Left kidney (tissue), 1 donor: ENCODE measurements at regions not wholly inside any gene's neighbourhood (a gene's known extent, or its start where the extent isn't known, plus 50 kb on each side); places are given as distances from the start of the nearest gene placed in this dataset.
"Not testable (repeated sequence)": the region's sequence is repeated elsewhere in the genome, so short reads cannot be mapped to it uniquely, and the experiment has no call there.

Experiments used
- DNase-seq: peaks from one replicate; pipeline ENCODE4 v3.0.0-alpha.2; 2013

DNA sequence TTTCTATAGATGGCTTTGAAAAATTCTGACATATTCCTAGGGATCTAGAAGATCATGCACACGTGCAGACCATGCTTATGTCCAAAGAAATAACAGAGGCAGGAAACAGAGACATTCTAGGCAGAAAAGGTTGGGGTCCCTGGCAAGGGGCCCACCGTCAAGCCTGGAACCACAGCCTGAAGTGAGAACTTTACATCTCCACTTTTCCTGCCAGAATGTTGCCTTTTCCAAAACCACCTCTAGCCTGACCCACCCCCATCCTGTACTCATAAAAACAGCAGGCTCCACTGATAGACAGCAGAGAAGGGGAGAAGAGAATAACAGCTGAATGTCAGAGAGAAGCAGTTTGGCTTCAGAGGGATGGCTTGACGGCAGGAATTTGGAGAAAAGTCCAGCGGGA lies 257.3 kb upstream of the NT5E start:
- DNase-seq: no peak

DNA sequence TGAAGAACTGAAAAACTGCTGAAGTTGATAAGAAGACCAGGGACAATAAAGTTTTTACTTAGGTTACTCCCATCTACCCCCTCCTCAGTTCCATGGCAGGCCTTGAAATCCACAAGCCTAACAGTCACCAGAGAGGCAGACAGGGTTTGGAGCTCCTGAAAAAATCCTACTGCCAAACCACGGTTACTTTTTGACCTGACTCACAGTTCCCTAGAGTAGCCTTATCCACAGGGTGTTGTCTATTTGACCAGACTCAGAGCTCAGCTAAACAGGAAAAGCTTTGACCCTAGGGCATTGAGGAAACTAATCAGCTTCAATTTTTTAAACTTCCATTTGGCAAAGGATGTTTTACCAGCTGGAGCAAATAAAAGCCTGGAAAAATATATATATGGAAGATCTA lies 257.7 kb upstream of the NT5E start:
- no peak for DNase-seq

DNA sequence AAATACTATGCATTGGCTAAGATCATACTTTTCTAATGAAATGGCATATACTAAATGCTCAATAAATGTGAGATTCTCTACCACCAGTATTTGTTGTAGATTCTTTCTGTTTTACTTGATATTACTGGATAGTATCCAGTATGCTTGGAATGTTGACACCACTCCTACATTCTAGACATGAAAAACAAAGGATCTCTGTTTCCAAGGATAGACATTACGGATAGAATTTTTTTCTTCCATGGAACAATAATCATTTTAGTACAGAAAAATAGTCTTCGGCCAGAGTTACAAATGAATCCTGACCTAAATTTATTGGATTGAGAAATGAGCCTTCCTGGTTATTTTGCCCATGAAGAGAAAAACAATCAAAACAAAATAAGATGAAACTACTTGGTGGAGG lies 258.2 kb upstream of the NT5E start:
- DNase-seq: no peak

DNA sequence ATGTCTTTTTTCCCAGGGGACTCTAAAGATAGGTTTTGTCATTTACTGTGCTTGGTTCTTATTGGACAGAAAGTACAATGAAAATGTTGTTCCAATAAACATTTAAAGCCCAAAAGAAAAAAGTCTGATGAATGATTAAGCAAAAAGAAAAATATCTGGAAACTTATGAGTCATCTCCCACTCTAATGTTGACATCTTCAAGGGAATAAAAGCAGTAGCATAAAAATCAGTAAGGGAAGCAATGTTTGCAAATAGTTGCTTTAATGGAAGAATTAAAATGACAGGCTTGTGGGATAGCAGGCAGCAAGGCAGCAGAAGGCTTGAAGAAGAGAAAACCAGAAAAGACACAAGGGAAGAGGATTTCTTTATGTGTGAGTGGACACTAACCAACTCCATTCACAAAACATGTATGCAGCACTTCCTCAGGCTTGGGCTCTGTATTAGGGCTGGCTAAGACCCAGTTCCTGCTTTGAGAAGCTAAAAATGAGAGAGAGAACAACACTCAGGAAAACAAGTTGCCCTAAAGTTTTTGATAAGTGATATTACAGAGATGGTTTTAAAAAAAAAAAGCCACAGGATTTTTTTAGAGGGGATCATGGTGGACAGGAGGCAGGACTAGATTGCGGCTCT lies 263.2 kb upstream of the NT5E start:
- no peak for DNase-seq

DNA sequence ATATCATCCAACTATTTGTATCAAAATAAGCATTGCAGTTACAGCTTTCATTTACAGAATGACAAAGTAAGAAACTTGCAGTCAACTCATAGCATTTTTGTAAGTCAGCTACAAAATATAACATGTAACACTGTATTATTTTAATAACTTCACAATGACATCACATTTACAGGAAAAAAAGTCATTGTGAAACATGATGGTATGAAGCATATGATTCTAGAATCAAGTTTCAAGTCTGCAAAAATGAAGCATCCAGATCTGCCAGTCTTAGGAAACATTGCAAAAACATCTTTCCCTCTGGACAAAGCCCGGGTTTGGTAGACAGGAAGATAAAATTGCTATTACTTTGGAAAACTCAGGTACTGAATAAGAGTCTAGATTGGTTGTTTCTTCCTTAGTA lies 263.9 kb upstream of the NT5E start:
- no peak for DNase-seq

DNA sequence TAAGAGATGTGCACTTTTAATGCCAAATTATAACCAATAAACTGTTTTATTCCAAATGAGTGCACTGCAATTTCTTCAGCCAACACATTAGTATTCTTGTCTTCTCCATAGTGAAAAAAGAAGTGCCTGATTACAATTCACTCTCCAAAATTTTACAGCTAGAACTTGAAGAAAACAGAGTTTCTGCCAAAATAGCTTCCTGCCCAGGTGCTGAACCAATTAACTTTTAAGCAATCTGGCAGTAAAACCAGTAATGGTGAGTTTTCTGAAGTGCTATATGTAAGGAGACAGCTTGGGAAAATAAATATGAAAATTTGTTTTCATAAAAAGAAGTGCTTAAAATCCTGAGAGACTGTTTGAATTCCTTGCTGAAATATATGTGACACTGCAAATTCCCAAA lies 266.0 kb upstream of the NT5E start:
- DNase-seq: no peak

DNA sequence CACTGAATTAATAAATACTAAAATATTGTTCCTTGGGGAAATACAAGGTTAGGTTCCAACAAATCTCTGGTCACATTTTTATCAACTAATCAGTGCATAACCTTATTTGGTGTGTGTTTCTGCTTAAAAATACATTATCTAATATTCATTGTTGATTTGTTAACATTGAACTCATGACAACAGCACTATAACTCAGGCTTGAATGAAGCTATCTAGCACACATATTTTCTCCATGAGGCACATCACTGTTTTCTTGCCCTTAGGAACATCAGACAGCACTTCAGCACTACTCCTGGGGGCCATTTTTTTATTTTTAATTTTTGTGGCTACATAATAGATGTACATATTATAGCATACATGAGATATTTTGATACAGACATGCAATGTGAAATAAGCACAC lies 277.2 kb upstream of the NT5E start:
- DNase-seq: no peak

DNA sequence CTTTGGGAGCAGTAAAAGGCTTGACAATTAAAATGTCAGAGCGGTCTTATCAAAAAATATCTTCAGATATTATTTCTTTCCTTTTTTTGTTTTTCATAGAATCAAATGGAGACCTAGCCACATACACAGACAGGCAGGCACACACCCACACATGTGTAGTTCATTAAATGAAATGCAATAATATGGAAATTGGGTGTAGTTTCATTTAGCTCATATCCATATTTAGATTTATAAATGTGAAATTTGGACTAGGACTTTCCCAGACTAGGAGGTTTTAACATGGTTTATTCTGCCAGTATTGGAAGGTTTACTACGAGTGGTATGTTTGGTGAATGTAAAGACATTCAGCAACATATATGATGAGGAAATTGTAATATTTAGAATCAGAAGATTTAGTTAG lies 277.7 kb upstream of the NT5E start:
- no peak for DNase-seq

DNA sequence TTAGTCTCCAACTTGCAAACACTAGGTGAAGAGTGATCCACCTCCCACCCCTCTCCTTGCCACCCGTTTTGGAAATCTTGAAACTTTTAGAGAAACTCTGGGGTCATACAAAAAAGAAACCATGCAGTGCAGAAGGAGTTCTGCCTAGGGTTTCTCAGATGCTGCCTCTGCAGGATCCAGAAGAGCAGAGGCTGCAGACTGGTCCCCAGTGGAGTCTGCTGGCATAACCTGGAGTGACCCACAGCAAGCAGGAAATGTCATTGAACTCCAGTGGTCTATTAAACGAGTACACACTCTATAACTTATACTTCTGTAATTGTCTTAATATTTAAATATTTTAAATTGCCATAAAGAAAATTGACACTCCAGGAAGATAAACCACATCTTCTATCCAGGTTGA lies 280.7 kb upstream of the NT5E start:
- DNase-seq: no peak

DNA sequence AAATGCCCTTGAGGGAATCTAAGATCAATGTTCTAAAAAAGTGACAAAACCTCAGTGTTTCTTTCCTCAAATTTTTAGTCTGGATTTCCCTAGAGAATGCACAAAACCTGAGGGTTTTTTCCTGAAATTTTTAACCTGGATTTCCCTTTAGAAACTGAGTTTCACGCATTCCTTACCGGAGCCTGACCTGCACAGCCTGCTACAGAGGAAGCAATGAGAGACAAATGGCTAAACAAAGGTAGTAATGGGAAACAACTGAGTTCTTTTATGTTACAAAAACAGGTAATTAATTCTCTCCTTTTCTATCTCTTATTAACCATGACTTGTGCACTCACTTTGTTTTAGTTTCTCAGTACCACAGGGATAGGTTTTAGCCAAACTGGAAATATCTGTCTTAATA lies 281.7 kb upstream of the NT5E start:
- DNase-seq: no peak

DNA sequence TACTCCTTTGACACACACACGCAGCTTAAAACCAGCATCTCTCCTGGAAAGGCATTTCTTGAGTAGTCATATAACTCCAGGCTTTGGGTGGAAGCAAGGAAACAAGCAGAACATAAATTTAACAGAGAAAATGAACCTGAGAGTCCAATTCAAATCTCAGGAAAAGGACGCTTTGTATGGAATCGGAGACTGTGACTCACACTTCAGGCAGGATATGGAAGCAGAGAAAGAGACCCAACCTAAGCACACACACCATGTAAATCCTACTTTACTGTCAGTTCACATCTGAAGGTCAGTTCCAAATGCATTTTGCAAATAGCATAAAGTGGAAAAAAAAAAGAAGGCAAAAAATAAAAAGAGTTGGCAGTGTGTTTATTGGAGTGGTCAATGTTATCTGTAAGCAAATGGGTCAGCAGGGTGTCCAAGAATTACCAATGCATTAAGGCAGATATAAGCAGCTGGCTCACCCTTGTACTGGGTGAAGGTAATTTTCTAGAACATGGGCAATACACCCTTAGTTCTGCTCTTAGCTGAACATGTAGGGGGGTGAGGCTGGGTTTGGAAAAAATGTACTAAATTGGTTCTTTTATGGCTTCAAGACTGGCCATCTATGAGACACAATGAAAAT lies 283.7 kb upstream of the NT5E start:
- no peak for DNase-seq

DNA sequence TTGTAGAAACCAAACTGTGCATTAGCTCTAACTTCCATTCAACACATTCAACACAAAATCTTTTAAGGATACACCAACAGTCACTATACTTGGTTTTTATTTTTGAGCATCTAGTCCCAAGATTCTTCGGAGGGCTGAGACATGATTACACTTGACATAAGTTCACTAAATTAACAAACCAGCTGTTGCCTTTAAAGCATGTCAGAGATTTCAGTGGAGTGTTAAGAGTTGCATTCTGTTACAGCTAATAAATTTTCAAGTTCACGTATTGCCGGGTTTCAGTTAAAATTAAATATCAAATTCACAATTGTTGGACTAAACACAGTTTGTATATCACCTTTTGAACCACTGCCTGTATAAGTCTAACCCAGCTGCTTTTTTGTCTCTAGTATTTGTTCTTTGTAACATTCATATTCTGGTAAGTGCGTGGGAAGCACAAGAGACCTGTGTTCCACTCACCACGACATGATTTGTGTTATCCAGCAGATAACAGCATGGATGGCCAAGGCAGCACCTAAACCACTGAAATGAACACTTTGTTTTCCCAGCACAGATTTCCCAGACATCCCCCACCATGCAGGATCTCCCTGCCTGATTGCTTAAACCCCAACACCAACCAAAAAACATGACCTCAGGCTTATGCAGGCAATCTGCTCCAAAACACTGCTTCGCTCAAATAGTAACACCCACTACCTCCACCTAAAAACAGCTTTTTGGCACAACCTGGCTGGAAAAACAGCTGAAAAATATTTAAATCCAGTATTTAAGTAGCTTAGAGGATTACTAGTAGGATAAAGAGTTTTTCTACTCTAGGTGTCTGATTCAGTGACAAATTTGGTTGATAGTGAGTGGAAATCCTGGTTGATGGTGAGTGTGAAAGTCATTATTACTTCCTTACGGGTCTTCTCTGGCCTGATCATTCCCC lies 286.5 kb upstream of the NT5E start:
- peak; percentile 28 for DNase-seq

DNA sequence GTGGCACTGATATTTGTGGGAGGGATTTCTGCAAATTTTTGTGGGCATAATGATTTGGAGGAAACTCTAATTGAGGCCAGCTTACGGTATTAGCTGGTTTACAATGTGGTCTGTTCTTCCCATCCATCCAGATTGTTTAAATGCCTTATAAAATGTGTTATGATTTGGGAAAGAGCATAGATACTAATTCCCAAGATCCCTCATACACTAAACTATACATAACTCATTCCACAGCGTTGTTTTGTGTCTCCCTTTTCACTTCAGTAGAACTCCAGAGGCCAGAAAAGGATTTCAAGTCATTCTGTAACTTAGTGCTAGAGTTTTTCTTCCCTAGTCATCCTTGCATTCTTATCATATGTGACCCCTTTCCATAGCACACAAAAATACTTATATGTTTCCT lies 292.6 kb upstream of the NT5E start:
- no peak for DNase-seq

DNA sequence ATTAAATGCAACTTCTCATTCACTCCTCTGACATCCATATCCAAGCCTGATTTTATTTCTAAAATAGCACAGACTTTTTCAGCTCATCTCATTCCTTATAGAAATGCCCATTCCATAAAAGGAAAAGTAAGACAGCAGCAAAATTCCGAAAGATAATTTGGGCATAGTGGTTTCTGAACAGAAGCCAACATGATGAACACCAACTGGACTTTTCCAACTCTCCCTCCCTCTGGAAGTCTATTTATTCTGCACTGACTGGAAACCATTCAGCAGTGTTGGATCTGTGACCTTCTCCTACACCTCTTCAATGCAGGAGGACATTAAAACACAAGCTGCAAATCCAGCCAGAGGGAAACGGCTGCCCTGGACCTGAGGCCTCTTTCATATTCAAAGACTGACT lies 306.2 kb upstream of the NT5E start:
- no peak for DNase-seq

DNA sequence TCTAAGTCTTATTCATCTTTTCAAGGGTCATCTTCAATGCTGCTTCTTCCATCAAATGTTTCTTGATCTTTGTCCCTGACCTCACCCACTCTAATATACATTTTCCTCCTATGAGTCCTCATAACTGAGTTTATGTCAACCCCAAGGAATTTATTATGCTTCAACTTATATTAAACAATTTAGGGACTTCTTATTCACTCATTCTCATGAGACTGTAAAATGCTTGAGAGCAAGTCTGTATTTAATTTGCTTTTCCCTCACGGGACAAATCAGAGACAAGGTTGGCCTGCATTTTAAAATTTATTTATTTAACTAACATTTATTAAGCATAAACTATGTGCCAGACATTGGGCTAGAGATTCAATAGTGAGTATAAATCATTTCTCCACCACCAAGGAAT lies 312.0 kb upstream of the NT5E start:
- no peak for DNase-seq

DNA sequence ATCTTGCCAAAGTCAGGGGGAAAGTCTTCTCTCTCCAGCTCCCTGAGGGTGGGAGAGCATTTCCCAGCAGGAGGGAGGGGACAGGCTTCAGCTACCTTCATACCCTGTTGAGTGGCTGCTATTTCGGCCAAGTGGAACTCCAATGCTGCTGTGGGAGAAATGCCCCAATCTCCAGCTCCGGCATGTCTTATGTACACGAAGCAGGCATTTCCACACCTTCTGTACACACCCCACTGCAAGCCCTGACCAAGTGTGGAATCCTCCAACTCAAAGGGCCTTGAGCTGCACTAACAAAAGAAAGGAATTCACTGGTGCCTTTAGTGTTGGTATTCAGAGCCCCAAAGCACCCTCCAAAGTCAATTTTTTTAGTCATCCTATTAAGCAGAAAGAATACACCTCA lies 313.6 kb upstream of the NT5E start:
- DNase-seq: no peak

DNA sequence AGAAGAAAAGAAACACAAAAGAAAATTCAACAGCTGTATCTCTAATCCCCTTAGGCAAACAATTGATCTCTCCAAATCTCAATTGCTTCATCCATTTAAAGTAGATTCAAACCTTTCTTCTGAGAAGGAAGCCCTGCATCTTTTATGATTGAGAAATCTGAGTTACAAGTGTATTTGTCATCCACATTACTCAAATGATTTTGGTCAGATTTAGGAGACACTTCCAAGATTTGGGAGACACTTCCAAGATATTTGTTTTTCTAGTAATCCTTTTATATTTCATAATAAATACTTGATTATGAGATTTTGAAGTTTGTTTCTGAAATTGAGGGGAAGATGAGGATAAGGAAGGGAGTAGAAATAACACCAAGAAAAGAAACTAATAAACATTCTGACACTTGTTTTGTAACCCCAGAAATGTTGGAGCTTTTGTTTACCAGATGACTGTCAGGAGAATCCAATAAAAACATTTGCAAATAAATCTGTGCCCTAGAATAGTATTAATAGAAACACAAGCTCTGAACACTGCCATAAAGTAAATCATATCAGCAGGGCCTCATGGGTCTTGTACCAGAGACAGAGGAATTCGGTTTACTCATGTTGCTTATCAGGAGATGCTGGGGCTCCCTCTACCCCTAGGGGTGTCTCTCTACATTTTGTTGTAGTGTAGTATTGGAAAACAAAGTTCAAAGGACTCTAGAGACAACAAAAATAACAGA lies 314.3 kb upstream of the NT5E start:
- DNase-seq: no peak

DNA sequence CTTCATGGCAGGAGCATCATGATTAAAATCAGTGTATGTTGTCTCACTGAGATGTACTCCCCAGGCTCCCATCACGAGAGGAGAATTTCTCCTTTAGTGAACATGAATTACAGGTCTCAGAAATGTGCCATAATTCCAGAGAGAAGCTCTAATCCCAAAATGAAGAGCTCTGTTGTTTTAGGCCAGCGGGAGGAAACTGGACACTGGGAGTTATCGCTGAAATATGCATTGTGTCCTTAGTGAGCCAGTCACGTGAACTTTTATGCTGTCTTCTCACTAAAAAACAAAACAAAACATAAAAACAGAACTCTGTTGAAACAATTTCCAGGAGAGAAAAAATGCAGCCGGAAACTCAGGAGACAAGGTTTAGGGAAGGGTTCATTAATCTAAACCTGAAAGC lies 315.7 kb upstream of the NT5E start:
- no peak for DNase-seq

DNA sequence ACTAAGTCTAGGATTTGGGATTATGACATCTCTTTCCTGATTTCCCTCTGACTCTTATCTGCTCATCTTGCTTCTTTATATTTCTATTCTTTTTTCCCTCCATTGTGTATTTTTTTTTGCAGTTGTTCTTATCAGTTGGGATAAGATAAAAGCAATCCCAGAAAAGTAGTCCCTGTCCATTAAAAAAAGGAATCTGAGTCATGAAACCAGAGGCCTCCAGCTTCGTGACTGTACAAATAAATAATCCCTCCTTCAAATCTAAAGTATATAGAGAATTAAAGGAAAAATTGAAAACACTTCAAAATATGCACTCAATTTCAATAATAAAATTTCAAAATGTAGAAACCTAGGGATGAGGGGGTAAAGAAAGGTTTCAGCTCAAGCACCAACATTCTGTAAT lies 317.8 kb upstream of the NT5E start:
- no peak for DNase-seq

DNA sequence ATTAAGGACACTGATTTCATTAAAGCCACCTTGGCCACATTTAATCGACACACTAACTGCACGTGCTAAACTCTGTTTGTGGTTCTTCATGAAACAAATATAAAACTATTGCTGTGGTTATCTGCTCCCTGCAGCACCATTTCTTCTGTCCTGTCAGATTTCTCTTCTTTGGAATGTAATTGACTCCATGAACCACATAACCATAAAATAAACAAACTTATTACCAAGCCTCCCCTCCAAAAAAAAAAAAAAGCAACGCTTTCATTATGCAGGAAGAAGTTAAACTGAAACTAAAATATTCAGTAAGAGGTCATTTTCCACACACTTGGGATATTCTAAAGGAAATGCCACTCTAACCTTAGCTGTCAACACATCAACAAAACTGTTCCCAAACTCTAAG lies 319.1 kb upstream of the NT5E start:
- DNase-seq: no peak

DNA sequence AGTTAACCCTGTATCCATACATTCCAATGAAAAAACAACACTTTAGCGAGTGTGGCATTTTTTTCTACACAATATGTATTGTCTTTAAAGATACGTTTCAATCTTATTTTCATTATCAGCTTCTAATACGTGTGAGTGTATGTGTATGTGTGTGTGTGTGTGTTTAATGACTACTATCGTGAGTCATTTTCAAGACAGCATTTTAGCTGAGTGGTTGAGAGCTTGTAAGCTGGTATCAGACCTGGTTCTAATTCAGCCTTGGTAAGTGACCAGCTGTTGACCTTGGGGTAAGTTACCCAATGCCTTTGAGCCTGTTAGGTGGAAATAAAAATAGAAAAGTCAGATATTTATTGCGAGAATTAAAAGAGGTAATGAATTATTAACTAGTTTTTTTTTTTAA lies 320.0 kb upstream of the NT5E start:
- DNase-seq: no peak

DNA sequence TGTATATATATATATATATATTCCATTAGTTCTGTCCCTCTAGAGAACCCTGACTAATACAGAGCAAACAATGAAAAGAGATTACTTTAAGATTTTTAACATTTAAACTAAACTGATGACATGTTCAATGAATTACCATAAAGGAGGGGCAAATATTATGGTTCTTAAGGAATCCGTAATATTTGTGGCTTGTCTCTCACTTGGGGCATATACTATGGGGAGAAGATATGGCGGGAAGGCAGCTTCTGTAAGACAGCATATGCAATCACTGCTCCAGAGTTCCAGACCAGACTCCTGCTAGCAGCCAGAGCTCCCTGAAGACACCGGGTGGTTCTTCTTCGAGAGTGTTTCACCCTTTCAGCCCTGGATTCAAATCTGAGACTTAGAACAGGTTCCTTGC lies 321.1 kb upstream of the NT5E start:
- DNase-seq: no peak

DNA sequence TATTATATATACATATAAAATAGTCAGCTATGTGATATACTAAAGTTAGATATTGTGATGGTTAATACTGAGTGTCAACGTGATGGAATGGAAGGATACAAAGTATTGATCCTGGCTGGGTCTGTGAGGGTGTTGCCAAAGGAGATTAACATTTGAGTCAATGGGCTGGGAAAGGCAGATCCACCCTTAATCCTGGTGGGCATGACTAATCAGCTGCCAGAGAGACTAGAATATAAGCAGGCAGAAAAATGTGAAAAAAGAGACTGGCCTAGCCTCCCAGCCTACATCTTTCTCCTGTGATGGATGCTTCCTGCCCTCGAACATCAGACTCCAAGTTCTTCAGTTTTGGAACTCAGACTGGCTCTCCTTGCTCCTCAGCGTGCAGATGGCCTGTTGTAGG lies 321.6 kb upstream of the NT5E start:
- DNase-seq: not testable (repeated sequence)
